ENCODE measurements at regions not wholly inside any gene's neighbourhood (a gene's known extent, or its start where the extent isn't known, plus 50 kb on each side); places are given as distances from the start of the nearest gene placed in this dataset.

GRCh38 chr16:51658531-51658930 lies 507.5 kb upstream of the SALL1 start:
- Histone ChIP-seq H3K9me3 (ENCODE audit: control insufficient read depth in 1 of 2, insufficient read depth in 1 of 2, low read depth in 1 of 2, low read length in 2 of 2) (peaks cover 9 to 22% of the 10 kb centered on the region in 2 experiments; a peak in 2 of 4 replicates), H3K4me2 (ENCODE audit: low read length) (no peak overlapping the region), H3K9me2 (ENCODE audit: insufficient read depth) (no peaks in the 10 kb centered on the region), H3K4me1 (ENCODE audit: control insufficient read depth in 1 of 2, insufficient read depth in 2 of 2, low read length in 2 of 2) (no peaks in the 10 kb centered on the region), H3K4me3 (replicated peaks in 1 of 2; ENCODE audit: low read depth in 1 of 2, low read length in 2 of 2) (no peak overlapping the region), H4K20me1 (ENCODE audit: insufficient read depth) (no peaks in the 10 kb centered on the region), H3K9ac (ENCODE audit: low read length) (no peak overlapping the region), H3K27ac (ENCODE audit: low read depth, low read length) (no peak overlapping the region), H3K79me2 (ENCODE audit: insufficient read depth, low read length) (no peaks in the 10 kb centered on the region), H3K27me3 (ENCODE audit: insufficient read depth, low read length) (no peaks in the 10 kb centered on the region), H3K36me3 (ENCODE audit: control insufficient read depth in 1 of 2, insufficient read depth in 2 of 2, low read length in 2 of 2) (no peaks in the 10 kb centered on the region), H2AFZ (ENCODE audit: low read depth, low read length, poor library complexity, severe bottlenecking) (no peak overlapping the region)
- ChIA-PET POLR2A (no interaction called here), RAD21 (ENCODE audit: low non-redundant PET in 1 of 2, low total read pairs in 2 of 2, uncharacterized antibody in 2 of 2, unreplicated experiment in 2 of 2) (no interaction called here), CTCF (no interaction called here)
- intact Hi-C loops (cut with micrococcal nuclease): no loop called here
- TF ChIP-seq EZH2phosphoT487 (IDR thresholded peaks at IDR 0.05; ENCODE audit: borderline replicate concordance) (no peak), ZBTB33 (IDR thresholded peaks at IDR 0.05; ENCODE audit: extremely low read depth, insufficient replicate concordance, low read length) (no peak), POLR2AphosphoS5 (IDR thresholded peaks at IDR 0.05; ENCODE audit: low read depth, low read length) (no peak), TCF7L2 (IDR thresholded peaks at IDR 0.05; ENCODE audit: borderline replicate concordance, extremely low read depth, insufficient read depth, insufficient read length) (no peak), CTCF (IDR thresholded peaks at IDR 0.05 in 2 of 3, conservative IDR thresholded peaks at IDR 0.05 in 1 of 3; ENCODE audit: borderline replicate concordance in 1 of 3, insufficient read depth in 1 of 3, low read depth in 2 of 3, low read length in 2 of 3) (no peak)
- BruUV-seq (replicated peaks): no TSS peak
- no peak for DNase-seq (ENCODE audit: low read depth, low spot score)
- no peak for ATAC-seq
